Kidney (tissue), 13 donors: ENCODE measurements at regions not wholly inside any gene's neighbourhood (a gene's known extent, or its start where the extent isn't known, plus 50 kb on each side); places are given as distances from the start of the nearest gene placed in this dataset.

Experiments used
- DNase-seq, 5 donors: peaks; one replicate each; pipeline ENCODE4 v3.0.0-alpha.2; 2013 to 2020
- FAIRE-seq: peaks from 2 replicates; lab custom pipeline; 2012; peaks lifted over from hg19 to GRCh38; lab: Jason Lieb, UNC
- H3K27ac ChIP-seq, 2 donors: one replicate each; pipeline ENCODE4 v1.7.0; 2013; ENCODE audit warnings: low read depth in 2 of 2, low read length in 2 of 2, inconsistent platforms in 1 of 2
- H3K27me3 ChIP-seq: one replicate; pipeline ENCODE4 v1.7.1; 2013; ENCODE audit warnings: low read length, inconsistent platforms; ENCODE audit not compliant: control insufficient read depth, insufficient read depth
- H3K36me3 ChIP-seq, 3 donors: one replicate each; pipeline versions ENCODE4 v1.7.0 to v1.7.1; 2013; ENCODE audit warnings: low read length in 3 of 3, control low read depth in 1 of 3, inconsistent platforms in 1 of 3; ENCODE audit not compliant: insufficient read depth in 3 of 3, control insufficient read depth in 2 of 3
- H3K4me1 ChIP-seq, 3 donors: one replicate each; pipeline versions ENCODE4 v1.7.0 to v1.7.1; 2013; ENCODE audit warnings: low read length in 3 of 3, inconsistent platforms in 1 of 3, low read depth in 1 of 3; ENCODE audit not compliant: control insufficient read depth in 2 of 3, insufficient read depth in 2 of 3
- H3K4me3 ChIP-seq, 3 donors: one replicate each; pipeline versions ENCODE4 v1.7.0 to v1.8.1; 2013; ENCODE audit warnings: low read length in 3 of 3, control low read depth in 1 of 3, inconsistent platforms in 1 of 3
- H3K9ac ChIP-seq, 3 donors: one replicate each; pipeline versions ENCODE4 v1.7.0 to v1.7.1; 2013; ENCODE audit warnings: low read length in 3 of 3, control low read depth in 1 of 3, inconsistent platforms in 1 of 3
- H3K9me3 ChIP-seq, 3 donors: one replicate each; pipeline versions ENCODE4 v1.7.0 to v1.7.1; 2013; ENCODE audit warnings: low read length in 3 of 3, control low read depth in 1 of 3, inconsistent platforms in 1 of 3; ENCODE audit not compliant: control insufficient read depth in 2 of 3, insufficient read depth in 1 of 3
- intact Hi-C: fragments of 100-400 bp; cut with DNase I; formaldehyde crosslinking; loops from one replicate; pipeline ENCODE4 v1.11.1; 2022
- TF ChIP-seq, protein P1 (sequence below): IDR thresholded peaks from 3 replicates; pipeline ENCODE4 v1.5.1; 2012; ENCODE audit warnings: mild to moderate bottlenecking, moderate library complexity, borderline replicate concordance; ENCODE audit not compliant: insufficient read depth; ENCODE audit errors: extremely low read depth
- donor health status: control.
- donor health status: control.
- donor health status: control.
- donor health status: control.
- donor health status: control.
- donor health status: DM: yes; HTN: yes; CAD: no.
- donor health status: Normal renal cell carcinoma (clear cell type).

DNA sequence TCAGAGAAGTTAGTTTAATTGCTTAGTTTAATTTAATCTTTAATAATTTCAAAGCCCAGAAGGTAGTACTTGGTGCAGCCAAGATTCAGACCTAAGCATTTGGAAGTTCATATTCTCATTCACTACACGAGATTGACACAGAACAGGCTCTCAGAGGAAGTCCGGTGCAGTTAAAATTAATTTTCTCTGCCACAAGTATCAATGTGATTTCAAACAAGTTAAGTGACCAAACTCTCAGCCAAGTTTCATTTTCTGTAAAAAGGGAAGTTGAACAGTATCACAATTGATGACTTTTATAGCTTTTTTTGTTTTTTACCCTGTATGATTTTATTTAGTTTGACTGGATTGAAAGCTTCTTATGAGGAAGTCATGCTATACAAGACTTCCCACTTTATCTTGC lies 1494.9 kb upstream of the LRRTM3 start:
- intact Hi-C loops: no loop called here
- Histone ChIP-seq H3K4me1 (no peaks in the 10 kb centered on the region), H3K27me3 (no peaks in the 10 kb centered on the region), H3K9ac (no peak overlapping the region), H3K36me3 (no peaks in the 10 kb centered on the region), H3K4me3 (no peak overlapping the region), H3K27ac (no peak overlapping the region), H3K9me3 (no peaks in the 10 kb centered on the region)
- FAIRE-seq (no peak), DNase-seq (no peak)
- TF ChIP-seq, protein P1, sequence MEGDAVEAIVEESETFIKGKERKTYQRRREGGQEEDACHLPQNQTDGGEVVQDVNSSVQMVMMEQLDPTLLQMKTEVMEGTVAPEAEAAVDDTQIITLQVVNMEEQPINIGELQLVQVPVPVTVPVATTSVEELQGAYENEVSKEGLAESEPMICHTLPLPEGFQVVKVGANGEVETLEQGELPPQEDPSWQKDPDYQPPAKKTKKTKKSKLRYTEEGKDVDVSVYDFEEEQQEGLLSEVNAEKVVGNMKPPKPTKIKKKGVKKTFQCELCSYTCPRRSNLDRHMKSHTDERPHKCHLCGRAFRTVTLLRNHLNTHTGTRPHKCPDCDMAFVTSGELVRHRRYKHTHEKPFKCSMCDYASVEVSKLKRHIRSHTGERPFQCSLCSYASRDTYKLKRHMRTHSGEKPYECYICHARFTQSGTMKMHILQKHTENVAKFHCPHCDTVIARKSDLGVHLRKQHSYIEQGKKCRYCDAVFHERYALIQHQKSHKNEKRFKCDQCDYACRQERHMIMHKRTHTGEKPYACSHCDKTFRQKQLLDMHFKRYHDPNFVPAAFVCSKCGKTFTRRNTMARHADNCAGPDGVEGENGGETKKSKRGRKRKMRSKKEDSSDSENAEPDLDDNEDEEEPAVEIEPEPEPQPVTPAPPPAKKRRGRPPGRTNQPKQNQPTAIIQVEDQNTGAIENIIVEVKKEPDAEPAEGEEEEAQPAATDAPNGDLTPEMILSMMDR: no peak

DNA sequence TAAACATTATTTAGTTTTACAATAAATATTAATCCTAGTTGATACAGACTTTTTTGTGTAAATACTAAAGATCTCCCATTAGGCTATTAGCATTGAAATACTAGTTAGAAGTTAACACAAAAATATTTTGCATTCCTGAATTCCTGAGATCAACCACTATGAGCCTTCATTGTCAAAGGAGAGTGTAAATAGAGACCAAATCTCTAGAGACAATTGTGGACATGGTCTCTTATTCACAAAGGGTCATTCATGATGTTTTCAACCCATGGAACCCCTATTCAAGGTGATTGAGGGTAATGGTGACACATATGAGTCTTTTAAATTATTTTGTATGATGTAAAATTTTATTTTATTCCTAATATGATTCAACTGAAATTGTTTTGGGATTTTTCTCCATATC lies 1454.8 kb upstream of the LRRTM3 start:
- Histone ChIP-seq H3K36me3 (no peaks in the 10 kb centered on the region), H3K27ac (no peak overlapping the region), H3K9me3 (no peaks in the 10 kb centered on the region), H3K4me1 (no peaks in the 10 kb centered on the region), H3K9ac (no peak overlapping the region), H3K4me3 (no peak overlapping the region), H3K27me3 (no peaks in the 10 kb centered on the region)
- FAIRE-seq (no peak), DNase-seq (no peak)
- intact Hi-C loops: no loop called here
- TF ChIP-seq, protein P1: no peak

DNA sequence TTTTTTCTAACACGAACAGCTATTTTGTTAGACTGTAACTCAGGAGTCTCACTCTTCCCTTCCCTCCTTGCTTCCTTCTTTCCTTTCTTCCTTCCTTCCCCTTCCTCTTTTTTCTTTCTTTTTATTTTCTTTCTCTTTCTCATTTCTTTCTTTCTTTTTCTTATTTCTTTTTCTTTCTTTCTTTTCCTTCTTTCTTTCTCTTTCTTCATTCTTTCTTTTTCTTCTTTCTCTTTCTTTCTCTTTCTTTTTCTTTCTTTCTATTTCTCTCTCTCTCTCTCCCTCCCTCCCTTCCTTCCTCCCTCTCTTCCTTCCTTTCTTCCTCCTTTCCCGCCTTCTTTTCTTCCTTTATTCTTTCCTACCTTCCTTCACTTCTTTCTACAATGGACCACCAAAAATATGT lies 1443.0 kb upstream of the LRRTM3 start:
- no peak for FAIRE-seq
- Histone ChIP-seq H3K36me3 (no peaks in the 10 kb centered on the region), H3K9ac (no peak overlapping the region), H3K9me3 (no peaks in the 10 kb centered on the region), H3K27me3 (no peaks in the 10 kb centered on the region), H3K4me3 (no peak overlapping the region), H3K4me1 (no peaks in the 10 kb centered on the region), H3K27ac (no peak overlapping the region)
- intact Hi-C loops: no loop called here
- TF ChIP-seq, protein P1: no peak
- no peak for DNase-seq

DNA sequence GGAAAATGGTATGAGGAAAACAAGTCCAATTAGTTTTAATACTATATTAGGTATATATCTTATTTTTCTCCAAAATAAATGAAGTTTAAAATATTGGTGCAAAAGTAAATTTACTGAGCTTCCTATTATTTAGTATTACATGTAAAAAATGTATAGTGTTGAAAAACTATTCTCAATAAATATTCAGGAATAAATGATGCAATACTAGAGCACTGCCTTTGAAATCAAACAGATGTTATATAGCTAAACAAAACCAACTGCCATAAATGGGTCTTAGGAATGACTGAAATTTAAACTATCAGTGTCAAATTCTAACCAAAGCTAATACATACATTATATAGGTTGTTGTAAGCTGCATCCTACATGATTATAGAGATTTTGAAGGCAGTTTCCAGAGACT lies 1434.0 kb upstream of the LRRTM3 start:
- Histone ChIP-seq H3K4me1 (no peaks in the 10 kb centered on the region), H3K27me3 (no peaks in the 10 kb centered on the region), H3K9ac (no peak overlapping the region), H3K4me3 (no peak overlapping the region), H3K27ac (no peak overlapping the region), H3K9me3 (no peaks in the 10 kb centered on the region), H3K36me3 (no peaks in the 10 kb centered on the region)
- intact Hi-C loops: no loop called here
- no peak for FAIRE-seq
- TF ChIP-seq, protein P1: no peak
- no peak for DNase-seq
